ENCODE measurements at regions not wholly inside any gene's neighbourhood (a gene's known extent, or its start where the extent isn't known, plus 50 kb on each side); places are given as distances from the start of the nearest gene placed in this dataset.

- no peak for ATAC-seq
- TF ChIP-seq RARB (CRISPR knock-in tag; IDR thresholded peaks at IDR 0.05) (no peak), PPARA (CRISPR knock-in tag; IDR thresholded peaks at IDR 0.05; ENCODE audit: borderline replicate concordance) (no peak), ZC3H10 (CRISPR knock-in tag; IDR thresholded peaks at IDR 0.05) (no peak), TSHZ2 (CRISPR knock-in tag; IDR thresholded peaks at IDR 0.05) (no peak), ZNF8 (CRISPR knock-in tag; IDR thresholded peaks at IDR 0.05) (no peak), TCF4 (CRISPR knock-in tag; IDR thresholded peaks at IDR 0.05; ENCODE audit: borderline replicate concordance) (no peak), BACH2 (CRISPR knock-in tag; IDR thresholded peaks at IDR 0.05; ENCODE audit: borderline replicate concordance) (no peak), ZNF565 (CRISPR knock-in tag; conservative IDR thresholded peaks at IDR 0.05; ENCODE audit: low read depth) (no peak), CSDC2 (CRISPR knock-in tag; IDR thresholded peaks at IDR 0.05) (no peak), PATZ1 (CRISPR knock-in tag; IDR thresholded peaks at IDR 0.05; ENCODE audit: borderline replicate concordance) (no peak)
Measured at GRCh38 chr18:55092166-55092565, 132.9 kb upstream of the CCDC68 start.

DNA sequence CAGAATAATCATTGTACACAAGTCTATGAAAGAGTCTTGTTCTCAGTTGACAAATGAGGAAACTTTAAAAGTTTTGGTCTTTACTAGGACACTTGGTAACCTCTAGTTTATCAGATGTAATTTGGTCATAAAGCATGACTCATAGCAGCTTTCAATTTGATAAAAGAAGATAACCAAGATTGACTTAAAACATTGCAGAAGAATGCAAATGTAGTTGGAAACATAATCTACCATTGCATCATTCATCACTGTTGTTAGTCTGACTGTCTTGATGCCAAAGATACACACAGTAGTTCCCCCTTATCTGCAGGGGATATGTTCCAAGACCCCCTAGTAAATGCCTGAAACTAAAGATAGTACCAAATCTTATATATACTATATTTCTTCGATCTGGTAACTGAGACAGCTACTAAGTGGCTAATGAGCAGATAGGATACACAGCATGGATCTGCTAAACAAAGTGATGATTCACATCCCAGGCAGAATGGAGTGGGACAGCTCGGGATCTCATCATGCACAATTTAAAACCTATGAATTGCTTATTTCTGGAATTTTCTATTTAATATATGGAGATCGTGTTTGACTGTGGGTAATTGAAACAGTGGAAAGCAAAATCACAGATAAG is 131.4 kb upstream of the CCDC68 start:
- ATAC-seq, result peak; percentile 85
- TF ChIP-seq PATZ1 (CRISPR knock-in tag; IDR thresholded peaks at IDR 0.05; ENCODE audit: borderline replicate concordance), result peak; percentile 69; the same call in 1 of the 2 replicates
- no peak for TF ChIP-seq TSHZ2 (CRISPR knock-in tag; IDR thresholded peaks at IDR 0.05)
- TF ChIP-seq ISL1 (CRISPR knock-in tag; IDR thresholded peaks at IDR 0.05), result peak; percentile 94

GRCh38 chr18:55089610-55090009 is 130.3 kb upstream of the CCDC68 start:
- no peak for ATAC-seq
- TF ChIP-seq RARB (CRISPR knock-in tag; IDR thresholded peaks at IDR 0.05), result no peak
- no peak for TF ChIP-seq ZFP3 (CRISPR knock-in tag; IDR thresholded peaks at IDR 0.05)
- TF ChIP-seq ZNF8 (CRISPR knock-in tag; IDR thresholded peaks at IDR 0.05), result no peak
- TF ChIP-seq ARNTL (CRISPR knock-in tag; IDR thresholded peaks at IDR 0.05; ENCODE audit: borderline replicate concordance, low read depth), result no peak
- no peak for TF ChIP-seq TCF4 (CRISPR knock-in tag; IDR thresholded peaks at IDR 0.05; ENCODE audit: borderline replicate concordance)
- no peak for TF ChIP-seq ZNF565 (CRISPR knock-in tag; conservative IDR thresholded peaks at IDR 0.05; ENCODE audit: low read depth)
- TF ChIP-seq TSHZ2 (CRISPR knock-in tag; IDR thresholded peaks at IDR 0.05), result no peak
- TF ChIP-seq OSR1 (CRISPR knock-in tag; IDR thresholded peaks at IDR 0.05), result no peak
- TF ChIP-seq ZNF70 (CRISPR knock-in tag; IDR thresholded peaks at IDR 0.05), result no peak
- TF ChIP-seq, protein P1, sequence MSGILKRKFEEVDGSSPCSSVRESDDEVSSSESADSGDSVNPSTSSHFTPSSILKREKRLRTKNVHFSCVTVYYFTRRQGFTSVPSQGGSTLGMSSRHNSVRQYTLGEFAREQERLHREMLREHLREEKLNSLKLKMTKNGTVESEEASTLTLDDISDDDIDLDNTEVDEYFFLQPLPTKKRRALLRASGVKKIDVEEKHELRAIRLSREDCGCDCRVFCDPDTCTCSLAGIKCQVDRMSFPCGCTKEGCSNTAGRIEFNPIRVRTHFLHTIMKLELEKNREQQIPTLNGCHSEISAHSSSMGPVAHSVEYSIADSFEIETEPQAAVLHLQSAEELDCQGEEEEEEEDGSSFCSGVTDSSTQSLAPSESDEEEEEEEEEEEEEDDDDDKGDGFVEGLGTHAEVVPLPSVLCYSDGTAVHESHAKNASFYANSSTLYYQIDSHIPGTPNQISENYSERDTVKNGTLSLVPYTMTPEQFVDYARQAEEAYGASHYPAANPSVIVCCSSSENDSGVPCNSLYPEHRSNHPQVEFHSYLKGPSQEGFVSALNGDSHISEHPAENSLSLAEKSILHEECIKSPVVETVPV (CRISPR knock-in tag; IDR thresholded peaks at IDR 0.05), result no peak
- no peak for TF ChIP-seq BACH2 (CRISPR knock-in tag; IDR thresholded peaks at IDR 0.05; ENCODE audit: borderline replicate concordance)
- TF ChIP-seq ZC3H10 (CRISPR knock-in tag; IDR thresholded peaks at IDR 0.05), result no peak
- TF ChIP-seq GLIS3 (CRISPR knock-in tag; IDR thresholded peaks at IDR 0.05), result no peak
- no peak for TF ChIP-seq CREB5 (CRISPR knock-in tag; IDR thresholded peaks at IDR 0.05; ENCODE audit: low read depth)
- TF ChIP-seq CSDC2 (CRISPR knock-in tag; IDR thresholded peaks at IDR 0.05), result no peak
